ENCODE measurements at regions not wholly inside any gene's neighbourhood (a gene's known extent, or its start where the extent isn't known, plus 50 kb on each side); places are given as distances from the start of the nearest gene placed in this dataset.

- no peak for TF ChIP-seq EP300 (IDR thresholded peaks at IDR 0.05)
- no peak for TF ChIP-seq CTCF (IDR thresholded peaks at IDR 0.05)
- TF ChIP-seq POLR2A (IDR thresholded peaks at IDR 0.05): no peak
- no peak for TF ChIP-seq POLR2AphosphoS5 (IDR thresholded peaks at IDR 0.05)
Measured at GRCh38 chr16:21524068-21524751, 75.2 kb upstream of the METTL9 start.
